GM21723 (cell line): ENCODE measurements at regions not wholly inside any gene's neighbourhood (a gene's known extent, or its start where the extent isn't known, plus 50 kb on each side); places are given as distances from the start of the nearest gene placed in this dataset.
"Not testable (repeated sequence)": the region's sequence is repeated elsewhere in the genome, so short reads cannot be mapped to it uniquely, and the experiment has no call there.

Experiments used
- ATAC-seq: cut with Tn5 transposase; IDR thresholded peaks from one replicate; pipeline ENCODE4 v1.9.1; 2021; ENCODE audit warnings: mild to moderate bottlenecking, moderate library complexity; ENCODE audit not compliant: unreplicated experiment

- ATAC-seq: no peak
Measured at GRCh38 chr1:119191325-119191724, 50.9 kb upstream of the WARS2 start.

- no peak for ATAC-seq
Measured at GRCh38 chr1:119204197-119204960, 63.9 kb upstream of the WARS2 start.

- no peak for ATAC-seq
Measured at GRCh38 chr1:119204961-119205357, 64.5 kb upstream of the WARS2 start.

- no peak for ATAC-seq
Measured at GRCh38 chr1:119209061-119209460, 68.6 kb upstream of the WARS2 start.

- no peak for ATAC-seq
Measured at GRCh38 chr1:119209596-119210295, 69.3 kb upstream of the WARS2 start.

- ATAC-seq: no peak
Measured at GRCh38 chr1:119210296-119210649, 69.8 kb upstream of the WARS2 start.

GRCh38 chr1:119213213-119213612 lies 72.8 kb upstream of the WARS2 start:
- not testable (repeated sequence) for ATAC-seq

- not testable (repeated sequence) for ATAC-seq
Measured at GRCh38 chr1:119214961-119215360, 74.5 kb upstream of the WARS2 start.

- ATAC-seq: no peak
Measured at GRCh38 chr1:119217309-119217828, 76.9 kb upstream of the WARS2 start.

GRCh38 chr1:119219711-119220110 lies 79.3 kb upstream of the WARS2 start:
- no peak for ATAC-seq

- ATAC-seq: no peak
Measured at GRCh38 chr1:119220991-119221390, 80.5 kb upstream of the WARS2 start.

GRCh38 chr1:119222271-119222670 lies 81.8 kb upstream of the WARS2 start:
- ATAC-seq: no peak

- ATAC-seq: no peak
Measured at GRCh38 chr1:119225265-119225664, 84.8 kb upstream of the WARS2 start.

- ATAC-seq: no peak
Measured at GRCh38 chr1:119225831-119226230, 85.4 kb upstream of the WARS2 start.

GRCh38 chr1:119226321-119226720 lies 85.9 kb upstream of the WARS2 start:
- no peak for ATAC-seq

GRCh38 chr1:119226913-119227312 lies 86.5 kb upstream of the WARS2 start:
- ATAC-seq: no peak

- ATAC-seq: no peak
Measured at GRCh38 chr1:119227456-119227855, 87.0 kb upstream of the WARS2 start.

GRCh38 chr1:119228335-119229080 lies 88.1 kb upstream of the WARS2 start:
- no peak for ATAC-seq

GRCh38 chr1:119235120-119235519 lies 94.7 kb upstream of the WARS2 start:
- ATAC-seq: no peak

- no peak for ATAC-seq
Measured at GRCh38 chr1:119245881-119246280, 105.4 kb upstream of the WARS2 start.

- ATAC-seq: no peak
Measured at GRCh38 chr1:119249283-119249682, 108.8 kb upstream of the WARS2 start.

- no peak for ATAC-seq
Measured at GRCh38 chr1:119250299-119250698, 109.8 kb upstream of the WARS2 start.
